OCI-LY7 (cell line): ENCODE measurements at regions not wholly inside any gene's neighbourhood (a gene's known extent, or its start where the extent isn't known, plus 50 kb on each side); places are given as distances from the start of the nearest gene placed in this dataset.

Experiments
- EZH2phosphoT487 ChIP-seq: fragments of 200-600 bp; sonication (generic); IDR thresholded peaks from 2 replicates; pipeline ENCODE4 v1.6.1; 2018; ENCODE audit warnings: low read depth, borderline replicate concordance, mild to moderate bottlenecking, mixed run types, antibody characterized with exemption, low read length, moderate library complexity, mixed read lengths
- TF ChIP-seq, protein P1 (sequence below): fragments of 200-600 bp; sonication (generic); conservative IDR thresholded peaks from 2 replicates; pipeline ENCODE4 v1.5.1; 2014; ENCODE audit warnings: mild to moderate bottlenecking, antibody characterized with exemption, low read length, moderate library complexity, mixed read lengths

DNA sequence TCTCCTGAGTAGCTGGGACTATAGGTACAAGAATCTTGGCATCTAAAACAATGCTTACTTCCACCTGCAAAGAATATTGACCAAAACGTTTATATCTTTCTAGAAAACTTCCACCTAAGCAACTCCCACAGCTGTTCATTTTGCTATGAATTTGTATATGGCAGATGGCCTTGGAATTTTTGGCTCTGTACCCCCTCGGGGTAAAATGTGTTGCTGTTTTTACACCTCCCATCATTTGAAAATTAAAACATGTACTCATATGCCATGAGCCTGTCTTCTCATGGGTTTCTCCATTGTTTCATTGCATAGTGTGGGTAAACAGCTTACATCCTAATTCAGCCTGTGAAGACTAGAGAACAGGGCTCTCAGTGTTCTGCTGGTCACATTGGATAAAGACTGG, 853.6 kb upstream of the SOX11 start:
- TF ChIP-seq, protein P1, sequence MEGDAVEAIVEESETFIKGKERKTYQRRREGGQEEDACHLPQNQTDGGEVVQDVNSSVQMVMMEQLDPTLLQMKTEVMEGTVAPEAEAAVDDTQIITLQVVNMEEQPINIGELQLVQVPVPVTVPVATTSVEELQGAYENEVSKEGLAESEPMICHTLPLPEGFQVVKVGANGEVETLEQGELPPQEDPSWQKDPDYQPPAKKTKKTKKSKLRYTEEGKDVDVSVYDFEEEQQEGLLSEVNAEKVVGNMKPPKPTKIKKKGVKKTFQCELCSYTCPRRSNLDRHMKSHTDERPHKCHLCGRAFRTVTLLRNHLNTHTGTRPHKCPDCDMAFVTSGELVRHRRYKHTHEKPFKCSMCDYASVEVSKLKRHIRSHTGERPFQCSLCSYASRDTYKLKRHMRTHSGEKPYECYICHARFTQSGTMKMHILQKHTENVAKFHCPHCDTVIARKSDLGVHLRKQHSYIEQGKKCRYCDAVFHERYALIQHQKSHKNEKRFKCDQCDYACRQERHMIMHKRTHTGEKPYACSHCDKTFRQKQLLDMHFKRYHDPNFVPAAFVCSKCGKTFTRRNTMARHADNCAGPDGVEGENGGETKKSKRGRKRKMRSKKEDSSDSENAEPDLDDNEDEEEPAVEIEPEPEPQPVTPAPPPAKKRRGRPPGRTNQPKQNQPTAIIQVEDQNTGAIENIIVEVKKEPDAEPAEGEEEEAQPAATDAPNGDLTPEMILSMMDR, result no peak
- TF ChIP-seq EZH2phosphoT487, result no peak
